ES-I3 (cell line): ENCODE measurements at regions not wholly inside any gene's neighbourhood (a gene's known extent, or its start where the extent isn't known, plus 50 kb on each side); places are given as distances from the start of the nearest gene placed in this dataset.

Source experiments
- H3K36me3 ChIP-seq: 2 replicates; pipeline ENCODE4 v1.6.1; 2013; ENCODE audit warnings: mild to moderate bottlenecking, low read length, control low read depth, moderate library complexity; ENCODE audit not compliant: insufficient read depth
- H3K4me1 ChIP-seq: 2 replicates; pipeline ENCODE4 v1.6.1; 2013; ENCODE audit warnings: mild to moderate bottlenecking, control low read depth, low read length; ENCODE audit not compliant: insufficient read depth
- H3K9ac ChIP-seq: 2 replicates; pipeline ENCODE4 v1.6.1; 2013; ENCODE audit warnings: low read depth, mild to moderate bottlenecking, low read length, moderate library complexity
- H3K9me3 ChIP-seq: 2 replicates; pipeline ENCODE4 v1.6.1; 2013; ENCODE audit warnings: mild to moderate bottlenecking, low read length, moderate library complexity; ENCODE audit not compliant: control insufficient read depth, insufficient read depth

GRCh38 chr9:119739476-119739875 lies 370.2 kb upstream of the BRINP1 start:
- no peak overlapping the region for H3K9ac ChIP-seq
- H3K9me3 ChIP-seq = no peaks in the 10 kb centered on the region
- H3K4me1 ChIP-seq = peaks cover 7% of the 10 kb centered on the region; the same call in 1 of the 2 replicates
- H3K36me3 ChIP-seq = no peaks in the 10 kb centered on the region

DNA sequence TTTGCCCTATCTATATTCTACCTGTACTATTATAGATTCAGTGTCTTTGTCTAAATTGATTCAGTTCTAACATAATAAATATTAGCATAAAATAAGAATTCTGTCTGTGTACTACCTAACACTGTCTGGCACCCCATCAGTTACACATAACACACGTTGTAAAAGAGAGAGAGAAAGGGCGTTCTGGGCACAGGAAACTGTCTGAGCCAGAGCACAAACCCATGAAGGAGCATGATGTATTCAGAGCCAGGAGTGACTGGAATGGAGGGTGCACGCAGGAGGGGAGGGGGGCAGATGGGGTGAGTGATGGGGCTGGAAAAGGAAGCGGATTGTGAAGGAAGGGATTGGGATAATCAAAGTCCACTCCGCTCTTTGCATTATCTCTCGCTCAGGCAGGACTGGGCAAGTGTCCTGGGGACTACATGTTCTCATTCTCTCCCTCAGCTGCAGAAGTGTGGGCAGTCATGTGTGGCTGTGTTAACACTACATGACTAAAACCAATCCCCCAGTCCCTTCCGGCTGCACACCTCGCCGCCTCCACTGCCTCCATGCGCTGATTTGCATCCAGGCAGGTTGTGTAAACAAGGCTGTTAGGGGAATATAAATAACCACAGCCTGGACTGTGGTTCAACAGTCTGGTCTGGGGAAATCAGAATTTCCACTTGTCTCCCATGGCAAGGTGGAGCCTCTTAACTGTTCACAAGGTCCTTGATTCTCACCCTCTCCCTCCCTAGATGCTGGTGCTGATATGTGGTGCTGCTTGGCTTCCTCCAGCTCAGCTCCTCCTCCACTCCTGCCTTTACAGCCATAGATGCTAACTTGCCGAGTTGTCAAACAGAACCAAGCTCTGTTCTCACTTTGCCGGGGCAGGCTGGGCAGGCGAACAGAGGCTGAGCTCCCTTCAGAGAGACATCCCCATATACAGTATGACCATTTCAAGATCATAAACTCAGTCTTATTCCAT lies 367.5 kb upstream of the BRINP1 start:
- H3K9ac ChIP-seq = no peak overlapping the region
- H3K4me1 ChIP-seq = peaks cover 7% of the 10 kb centered on the region; the same call in 1 of the 2 replicates
- H3K36me3 ChIP-seq = no peaks in the 10 kb centered on the region
- H3K9me3 ChIP-seq = no peaks in the 10 kb centered on the region

- Histone ChIP-seq H3K9me3 (no peaks in the 10 kb centered on the region), H3K9ac (no peak overlapping the region), H3K4me1 (no peaks in the 10 kb centered on the region), H3K36me3 (no peaks in the 10 kb centered on the region)
Observed at GRCh38 chr9:119727988-119728387, 358.8 kb upstream of the BRINP1 start.

DNA sequence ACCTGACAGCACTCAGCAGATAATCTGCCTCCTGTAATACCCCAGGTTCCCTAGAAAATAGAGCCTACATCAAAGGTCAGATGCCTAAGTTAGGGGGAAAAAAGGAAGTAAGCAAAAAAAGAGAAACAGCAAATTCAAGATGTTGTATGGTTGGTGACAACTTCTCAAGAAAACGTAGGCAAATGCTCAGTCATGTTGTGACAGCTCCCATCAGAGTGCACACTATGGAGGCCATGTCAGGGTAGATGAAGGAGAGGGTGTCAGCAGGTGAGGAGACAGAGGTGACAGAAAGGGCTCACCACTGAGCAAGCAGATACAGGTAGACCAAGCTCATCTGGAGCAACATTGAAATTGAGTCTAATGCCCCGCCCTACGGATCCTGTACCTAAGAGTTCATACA lies 356.8 kb upstream of the BRINP1 start:
- no peaks in the 10 kb centered on the region for H3K4me1 ChIP-seq
- no peaks in the 10 kb centered on the region for H3K9me3 ChIP-seq
- no peaks in the 10 kb centered on the region for H3K36me3 ChIP-seq
- no peak overlapping the region for H3K9ac ChIP-seq

- Histone ChIP-seq H3K36me3 (no peaks in the 10 kb centered on the region), H3K4me1 (no peaks in the 10 kb centered on the region), H3K9me3 (no peaks in the 10 kb centered on the region), H3K9ac (no peak overlapping the region)
Observed at GRCh38 chr9:119722384-119722783, 353.1 kb upstream of the BRINP1 start.

DNA sequence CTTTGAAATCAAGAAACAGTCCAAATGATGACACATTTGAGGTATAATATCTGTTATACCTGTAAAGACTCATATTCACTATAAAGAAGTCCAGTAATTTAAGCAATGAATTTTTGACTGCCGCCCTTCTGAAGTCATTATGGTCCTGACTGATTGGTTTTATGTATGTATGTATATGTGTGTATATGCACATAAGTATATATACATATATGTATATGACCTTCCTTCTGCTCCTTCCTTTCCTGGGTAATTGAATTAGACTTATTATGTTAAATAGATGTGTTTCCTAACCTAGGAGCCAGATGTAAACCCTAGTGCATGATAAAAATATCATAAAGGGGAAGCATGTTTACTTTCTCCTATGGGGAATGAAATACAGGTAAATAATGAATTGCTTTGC lies 343.1 kb upstream of the BRINP1 start:
- no peaks in the 10 kb centered on the region for H3K4me1 ChIP-seq
- H3K9ac ChIP-seq = no peak overlapping the region
- no peaks in the 10 kb centered on the region for H3K9me3 ChIP-seq
- H3K36me3 ChIP-seq = no peaks in the 10 kb centered on the region

DNA sequence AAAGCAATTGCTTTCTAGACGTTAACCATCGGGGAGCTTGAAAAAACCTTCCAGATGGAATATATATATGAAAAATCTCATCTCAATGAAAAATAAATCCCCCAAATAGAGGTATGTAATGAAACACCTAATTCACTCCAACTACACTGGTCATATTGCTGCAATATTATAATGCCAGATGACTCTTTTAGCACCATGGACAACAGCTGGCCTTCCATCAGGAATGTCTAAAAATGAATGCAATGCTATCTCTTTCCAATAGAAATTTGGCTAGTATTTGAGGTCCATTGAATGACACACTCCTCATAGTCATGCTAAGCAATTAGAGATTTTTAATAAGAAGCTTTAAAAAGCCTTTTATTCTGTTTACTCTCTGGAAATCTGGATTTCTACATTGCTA lies 340.2 kb upstream of the BRINP1 start:
- no peaks in the 10 kb centered on the region for H3K9me3 ChIP-seq
- no peak overlapping the region for H3K9ac ChIP-seq
- no peaks in the 10 kb centered on the region for H3K4me1 ChIP-seq
- H3K36me3 ChIP-seq = no peaks in the 10 kb centered on the region

GRCh38 chr9:119707228-119707845 lies 338.1 kb upstream of the BRINP1 start:
- Histone ChIP-seq H3K9ac (no peak overlapping the region), H3K36me3 (no peaks in the 10 kb centered on the region), H3K4me1 (no peaks in the 10 kb centered on the region), H3K9me3 (no peaks in the 10 kb centered on the region)

DNA sequence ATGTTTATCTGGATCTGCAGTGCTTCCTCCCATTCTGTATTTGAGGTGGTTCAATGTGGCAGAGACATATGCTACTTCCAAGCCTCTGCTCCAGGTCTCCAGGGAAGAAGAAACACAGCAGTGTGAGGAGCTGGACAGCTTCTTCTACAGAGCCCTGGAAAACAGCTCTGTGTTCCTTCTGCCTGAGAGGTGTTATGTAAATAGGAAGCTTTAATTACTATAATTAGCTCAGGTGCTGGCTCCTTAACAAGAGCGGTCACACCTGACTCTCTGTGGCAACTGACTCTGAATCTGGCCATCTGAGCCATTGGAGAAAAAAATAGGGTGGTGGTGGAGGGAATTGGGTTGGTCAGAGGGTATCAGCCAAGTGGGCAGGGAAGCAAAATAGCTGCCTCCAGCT lies 332.4 kb upstream of the BRINP1 start:
- no peaks in the 10 kb centered on the region; the same call in 1 of the 2 replicates for H3K9me3 ChIP-seq
- H3K4me1 ChIP-seq = no peaks in the 10 kb centered on the region
- H3K9ac ChIP-seq = no peak overlapping the region
- no peaks in the 10 kb centered on the region for H3K36me3 ChIP-seq

- Histone ChIP-seq H3K4me1 (no peaks in the 10 kb centered on the region), H3K9me3 (no peaks in the 10 kb centered on the region; the same call in 1 of the 2 replicates), H3K36me3 (no peaks in the 10 kb centered on the region), H3K9ac (no peak overlapping the region)
Observed at GRCh38 chr9:119698535-119698934, 329.3 kb upstream of the BRINP1 start.

- Histone ChIP-seq H3K36me3 (no peaks in the 10 kb centered on the region), H3K9me3 (no peaks in the 10 kb centered on the region; the same call in 1 of the 2 replicates), H3K4me1 (no peaks in the 10 kb centered on the region), H3K9ac (no peak overlapping the region)
Observed at GRCh38 chr9:119697996-119698395, 328.8 kb upstream of the BRINP1 start.

DNA sequence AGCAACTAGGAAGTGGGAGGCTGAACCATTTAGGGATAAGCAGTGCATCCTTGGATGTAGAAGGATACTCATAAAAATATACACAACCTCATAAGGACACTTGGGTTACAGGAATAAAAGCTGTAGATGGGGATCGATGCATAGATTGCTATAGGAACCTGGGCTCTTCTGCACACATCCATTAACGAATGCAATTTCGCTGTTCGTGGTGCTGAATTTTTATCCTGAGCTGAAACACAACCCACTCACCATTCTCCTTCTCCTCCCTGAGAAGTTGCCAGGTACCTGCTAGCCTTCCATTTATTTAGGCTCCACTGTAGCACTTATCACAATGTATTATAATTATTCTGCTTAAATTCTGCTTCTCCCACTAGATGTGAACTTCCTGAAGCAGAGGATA lies 320.6 kb upstream of the BRINP1 start:
- Histone ChIP-seq H3K9ac (no peak overlapping the region), H3K36me3 (no peaks in the 10 kb centered on the region), H3K4me1 (no peaks in the 10 kb centered on the region), H3K9me3 (no peaks in the 10 kb centered on the region; the same call in 1 of the 2 replicates)

GRCh38 chr9:119688547-119688946 lies 319.3 kb upstream of the BRINP1 start:
- no peaks in the 10 kb centered on the region for H3K4me1 ChIP-seq
- H3K36me3 ChIP-seq = no peaks in the 10 kb centered on the region
- no peak overlapping the region for H3K9ac ChIP-seq

DNA sequence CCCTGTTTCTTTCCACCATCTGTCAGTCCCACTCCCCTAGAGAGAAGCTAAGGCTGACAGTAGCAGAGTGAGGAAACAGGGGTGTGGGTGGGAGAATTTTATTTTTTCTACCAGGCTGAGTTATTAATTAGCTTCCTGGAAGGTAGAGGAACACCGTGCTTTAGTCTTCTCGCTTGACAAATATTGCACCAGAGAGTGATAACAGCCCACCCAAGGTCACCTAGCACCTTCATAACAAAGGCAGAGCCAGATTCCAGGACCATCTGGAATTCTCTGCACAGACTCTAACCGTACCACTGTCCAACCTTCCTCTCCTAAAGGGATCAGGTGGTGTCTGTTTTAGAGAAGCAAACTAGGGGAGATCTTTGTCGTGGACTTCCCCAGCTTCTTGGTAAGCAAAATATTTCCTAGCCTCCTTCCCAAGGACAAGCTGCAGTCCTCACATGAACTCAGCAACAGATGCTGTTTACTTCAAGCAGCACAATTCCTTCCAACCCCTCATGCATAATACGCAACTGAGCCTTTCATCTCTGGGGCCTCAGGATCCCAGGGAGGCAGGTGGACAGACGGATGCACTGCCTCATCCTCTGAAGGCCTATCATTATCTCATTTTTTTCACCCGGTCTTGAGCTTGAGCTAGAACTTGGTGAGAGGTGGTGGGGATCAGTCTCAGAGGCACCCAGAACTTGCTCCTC lies 308.7 kb upstream of the BRINP1 start:
- H3K9me3 ChIP-seq = no peaks in the 10 kb centered on the region
- H3K9ac ChIP-seq = no peak overlapping the region
- no peaks in the 10 kb centered on the region for H3K4me1 ChIP-seq
- H3K36me3 ChIP-seq = no peaks in the 10 kb centered on the region

More at GRCh38 chr9:119688547-119688946, 319.3 kb upstream of the BRINP1 start:
- H3K9me3 ChIP-seq = no peaks in the 10 kb centered on the region; the same call in 1 of the 2 replicates
